AG10803 (cell line): ENCODE measurements at regions not wholly inside any gene's neighbourhood (a gene's known extent, or its start where the extent isn't known, plus 50 kb on each side); places are given as distances from the start of the nearest gene placed in this dataset.

Experiments
- DNase-seq: peaks from one replicate; pipeline ENCODE4 v3.0.0; 2010; ENCODE audit warnings: low read depth
- H3K4me3 ChIP-seq: 2 replicates; pipeline ENCODE4 v1.5.1; 2011; ENCODE audit warnings: mild to moderate bottlenecking, low read length, control low read depth
- CTCF ChIP-seq: conservative IDR thresholded peaks from 2 replicates; pipeline ENCODE4 v1.5.1; 2011; ENCODE audit warnings: mild to moderate bottlenecking, low read length, control low read depth, inconsistent platforms

GRCh38 chr4:26071688-26072087 is 157.7 kb downstream of the SMIM20 start:
- TF ChIP-seq CTCF = no peak
- H3K4me3 ChIP-seq = no peak overlapping the region
- no peak for DNase-seq

- no peak for DNase-seq
- no peak overlapping the region for H3K4me3 ChIP-seq
- TF ChIP-seq CTCF = no peak
Measured at GRCh38 chr4:26073886-26074560, 160.0 kb downstream of the SMIM20 start.

- TF ChIP-seq CTCF = no peak
- DNase-seq = no peak
- no peak overlapping the region for H3K4me3 ChIP-seq
Measured at GRCh38 chr4:26074712-26075430, 160.9 kb downstream of the SMIM20 start.

- no peak overlapping the region for H3K4me3 ChIP-seq
- no peak for TF ChIP-seq CTCF
- DNase-seq = no peak
Measured at GRCh38 chr4:26075583-26075982, 161.6 kb downstream of the SMIM20 start.

- no peak overlapping the region for H3K4me3 ChIP-seq
- peak; percentile 37 for DNase-seq
- TF ChIP-seq CTCF = no peak
Measured at GRCh38 chr4:26076000-26076587, 162.1 kb downstream of the SMIM20 start.

- no peak overlapping the region for H3K4me3 ChIP-seq
- TF ChIP-seq CTCF = no peak
- DNase-seq = peak; percentile 45
Measured at GRCh38 chr4:26076896-26077295, 162.9 kb downstream of the SMIM20 start.

- no peak for TF ChIP-seq CTCF
- no peak overlapping the region for H3K4me3 ChIP-seq
- no peak for DNase-seq
Measured at GRCh38 chr4:26077756-26078155, 163.7 kb downstream of the SMIM20 start.
